Ammon's horn (tissue), 1 donor: ENCODE measurements at regions not wholly inside any gene's neighbourhood (a gene's known extent, or its start where the extent isn't known, plus 50 kb on each side); places are given as distances from the start of the nearest gene placed in this dataset.

Source experiments
- DNase-seq: peaks from one replicate; pipeline ENCODE4 v3.0.0-alpha.2; 2016; ENCODE audit warnings: low spot score

GRCh38 chr6:9481292-9482029, 933.4 kb downstream of the TFAP2A start:
- DNase-seq, result no peak

- no peak for DNase-seq
Measured at GRCh38 chr6:9468277-9468676, 946.6 kb downstream of the TFAP2A start.

GRCh38 chr6:9467741-9468140, 947.1 kb downstream of the TFAP2A start:
- no peak for DNase-seq

GRCh38 chr6:9464583-9464982, 950.3 kb downstream of the TFAP2A start:
- DNase-seq, result no peak

GRCh38 chr6:9463311-9463710, 951.6 kb downstream of the TFAP2A start:
- no peak for DNase-seq

GRCh38 chr6:9461188-9461587, 953.7 kb downstream of the TFAP2A start:
- DNase-seq, result no peak

GRCh38 chr6:9458424-9458823, 956.5 kb downstream of the TFAP2A start:
- DNase-seq, result no peak

- DNase-seq, result no peak
Measured at GRCh38 chr6:9455864-9456658, 958.8 kb downstream of the TFAP2A start.

- no peak for DNase-seq
Measured at GRCh38 chr6:9439621-9440330, 975.1 kb downstream of the TFAP2A start.

GRCh38 chr6:9437836-9438235, 977.0 kb downstream of the TFAP2A start:
- DNase-seq, result no peak

- no peak for DNase-seq
Measured at GRCh38 chr6:9435281-9435680, 979.6 kb downstream of the TFAP2A start.

- DNase-seq, result no peak
Measured at GRCh38 chr6:9431945-9432344, 982.9 kb downstream of the TFAP2A start.

GRCh38 chr6:9428421-9429172, 986.3 kb downstream of the TFAP2A start:
- no peak for DNase-seq

GRCh38 chr6:9422138-9422537, 986.8 kb upstream of the SLC35B3 start:
- no peak for DNase-seq

GRCh38 chr6:9420316-9421015, 985.1 kb upstream of the SLC35B3 start:
- no peak for DNase-seq

GRCh38 chr6:9417400-9417799, 982.1 kb upstream of the SLC35B3 start:
- no peak for DNase-seq

- DNase-seq, result no peak
Measured at GRCh38 chr6:9412951-9413559, 977.7 kb upstream of the SLC35B3 start.

- DNase-seq, result no peak
Measured at GRCh38 chr6:9409126-9409525, 973.8 kb upstream of the SLC35B3 start.

GRCh38 chr6:9408402-9409117, 973.2 kb upstream of the SLC35B3 start:
- DNase-seq, result no peak

- DNase-seq, result no peak
Measured at GRCh38 chr6:9405825-9406224, 970.5 kb upstream of the SLC35B3 start.
